CD14-positive monocyte (primary cell): ENCODE measurements at regions not wholly inside any gene's neighbourhood (a gene's known extent, or its start where the extent isn't known, plus 50 kb on each side); places are given as distances from the start of the nearest gene placed in this dataset.

Source experiments
- DNase-seq, 3 donors: peaks; one replicate each; pipeline ENCODE4 v3.0.0-alpha.2; 2011 to 2022
- H2AFZ ChIP-seq: 2 replicates; pipeline ENCODE4 v1.6.0; 2012; ENCODE audit warnings: mild to moderate bottlenecking, low read depth, low read length, inconsistent platforms; ENCODE audit not compliant: insufficient read depth, poor library complexity, severe bottlenecking
- H3K27ac ChIP-seq, 2 donors: 1 replicate in 1 of 2; 2 replicates in 1 of 2; pipeline ENCODE4 v1.5.1; 2012 to 2013; ENCODE audit warnings: low read length in 2 of 2, control low read depth in 1 of 2, inconsistent platforms in 1 of 2, low read depth in 1 of 2, mild to moderate bottlenecking in 1 of 2
- H3K27me3 ChIP-seq, 2 donors: one replicate each; pipeline versions ENCODE4 v1.6.0 to v1.6.1; 2011 to 2013; ENCODE audit warnings: low read length in 2 of 2; ENCODE audit not compliant: control insufficient read depth in 2 of 2, insufficient read depth in 2 of 2
- H3K36me3 ChIP-seq, 2 donors: replicated peaks in 1 of 2; 1 replicate in 1 of 2; 2 replicates in 1 of 2; pipeline versions ENCODE4 v1.5.1 to v1.6.1; 2012 to 2013; ENCODE audit warnings: low read length in 2 of 2, control low read depth in 1 of 2, inconsistent platforms in 1 of 2, mild to moderate bottlenecking in 1 of 2; ENCODE audit not compliant: insufficient read depth in 2 of 2, control insufficient read depth in 1 of 2
- H3K4me1 ChIP-seq, 2 donors: 1 replicate in 1 of 2; 2 replicates in 1 of 2; pipeline versions ENCODE4 v1.5.1 to v1.6.1; 2012 to 2013; ENCODE audit warnings: low read length in 2 of 2, control low read depth in 1 of 2, inconsistent platforms in 1 of 2, mild to moderate bottlenecking in 1 of 2, moderate library complexity in 1 of 2; ENCODE audit not compliant: insufficient read depth in 2 of 2, control insufficient read depth in 1 of 2
- H3K4me2 ChIP-seq: replicated peaks from 2 replicates; pipeline ENCODE3; 2012; ENCODE audit warnings: low read length, moderate library complexity, mild to moderate bottlenecking; ENCODE audit not compliant: poor library complexity, severe bottlenecking; ENCODE audit errors: extremely low read depth
- H3K4me3 ChIP-seq, 3 experiments: fragments of 200-600 bp in 1 of 3; sonication (generic) in 1 of 3; replicated peaks in 1 of 3; 1 replicate in 2 of 3; 2 replicates in 1 of 3; pipeline ENCODE4 v1.5.1; 2011 to 2013; ENCODE audit warnings: low read length in 3 of 3, mild to moderate bottlenecking in 3 of 3, control low read depth in 2 of 3, low read depth in 2 of 3, inconsistent platforms in 1 of 3, moderate library complexity in 1 of 3
- H3K79me2 ChIP-seq: 2 replicates; pipeline ENCODE4 v1.6.0; 2012; ENCODE audit warnings: mild to moderate bottlenecking, control low read depth, inconsistent platforms, low read length, moderate library complexity; ENCODE audit not compliant: insufficient read depth
- H3K9ac ChIP-seq: 2 replicates; pipeline ENCODE4 v1.6.0; 2017; ENCODE audit warnings: low read length, mild to moderate bottlenecking; ENCODE audit not compliant: insufficient read depth, poor library complexity, severe bottlenecking
- H3K9me3 ChIP-seq, 2 donors: replicated peaks in 1 of 2; 1 replicate in 1 of 2; 2 replicates in 1 of 2; pipeline versions ENCODE4 v1.5.1 to v1.6.1; 2012 to 2013; ENCODE audit warnings: low read length in 2 of 2, control low read depth in 1 of 2; ENCODE audit not compliant: control insufficient read depth in 1 of 2, insufficient read depth in 1 of 2
- H4K20me1 ChIP-seq: 2 replicates; pipeline ENCODE4 v1.6.0; 2012; ENCODE audit warnings: mild to moderate bottlenecking, low read length, control low read depth, moderate library complexity; ENCODE audit not compliant: insufficient read depth
- H3K27ac Mint-ChIP-seq, 7 donors: one replicate each; pipeline ENCODE4 v1.8.0; 2020; ENCODE audit warnings: mild to moderate bottlenecking in 7 of 7, mixed read lengths in 7 of 7, moderate library complexity in 6 of 7, inconsistent platforms in 2 of 7
- H3K27me3 Mint-ChIP-seq, 3 donors: one replicate each; pipeline ENCODE4 v1.8.0; 2021 to 2022; ENCODE audit warnings: low read depth in 3 of 3, mild to moderate bottlenecking in 3 of 3, mixed read lengths in 3 of 3, moderate library complexity in 3 of 3, inconsistent platforms in 1 of 3
- H3K36me3 Mint-ChIP-seq, 2 donors: one replicate each; pipeline ENCODE4 v1.8.0; 2020; ENCODE audit warnings: mixed read lengths in 2 of 2, inconsistent platforms in 1 of 2, mild to moderate bottlenecking in 1 of 2
- H3K4me1 Mint-ChIP-seq: one replicate; pipeline ENCODE4 v1.8.0; 2020; ENCODE audit warnings: mild to moderate bottlenecking, mixed read lengths
- H3K4me3 Mint-ChIP-seq, 2 donors: one replicate each; pipeline ENCODE4 v1.8.0; 2020; ENCODE audit warnings: mild to moderate bottlenecking in 2 of 2, mixed read lengths in 2 of 2, moderate library complexity in 1 of 2
- H3K9me3 Mint-ChIP-seq, 7 donors: one replicate each; pipeline ENCODE4 v1.8.0; 2020 to 2022; ENCODE audit warnings: mixed read lengths in 7 of 7, mild to moderate bottlenecking in 6 of 7, moderate library complexity in 6 of 7, inconsistent platforms in 2 of 7
- WGBS: methylation state at CpG from one replicate; pipeline ENCODE4 v1.1.5; 2013; ENCODE audit warnings: missing lambda C conversion rate; ENCODE audit not compliant: insufficient coverage; 5-methylcytosine and 5-hydroxymethylcytosine counted together
- intact Hi-C, 2 donors: fragments of 100-400 bp; cut with micrococcal nuclease; formaldehyde crosslinking; loops; one replicate each; pipeline versions ENCODE4 v1.15.0 to v1.15.1; 2023
- TF ChIP-seq, protein P1 (sequence below): fragments of 200-600 bp; IDR thresholded peaks from one replicate; pipeline ENCODE4 v1.8.0; 2022; ENCODE audit warnings: antibody characterized with exemption, mild to moderate bottlenecking

DNA sequence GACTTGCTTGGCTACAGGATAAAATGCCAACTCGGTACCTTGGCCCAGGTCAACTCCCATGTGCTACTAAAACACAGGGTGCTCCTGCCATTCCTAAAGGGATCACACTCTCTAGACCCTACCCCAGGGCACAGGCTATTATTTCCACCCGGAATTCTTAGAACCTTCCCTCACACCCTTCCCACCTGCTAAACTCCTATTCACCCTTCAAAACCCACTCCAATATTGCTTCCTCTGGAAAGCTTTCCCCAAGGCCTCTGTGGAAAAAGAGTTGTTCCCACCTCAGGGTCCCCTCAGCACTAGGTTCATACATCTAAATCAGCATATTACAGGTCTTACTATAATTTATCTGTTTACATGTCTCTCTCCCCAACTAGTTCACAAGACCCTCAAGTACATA lies 75.0 kb upstream of the TANC1 start:
- H3K27ac Mint-ChIP-seq: no peak overlapping the region
- TF ChIP-seq, protein P1, sequence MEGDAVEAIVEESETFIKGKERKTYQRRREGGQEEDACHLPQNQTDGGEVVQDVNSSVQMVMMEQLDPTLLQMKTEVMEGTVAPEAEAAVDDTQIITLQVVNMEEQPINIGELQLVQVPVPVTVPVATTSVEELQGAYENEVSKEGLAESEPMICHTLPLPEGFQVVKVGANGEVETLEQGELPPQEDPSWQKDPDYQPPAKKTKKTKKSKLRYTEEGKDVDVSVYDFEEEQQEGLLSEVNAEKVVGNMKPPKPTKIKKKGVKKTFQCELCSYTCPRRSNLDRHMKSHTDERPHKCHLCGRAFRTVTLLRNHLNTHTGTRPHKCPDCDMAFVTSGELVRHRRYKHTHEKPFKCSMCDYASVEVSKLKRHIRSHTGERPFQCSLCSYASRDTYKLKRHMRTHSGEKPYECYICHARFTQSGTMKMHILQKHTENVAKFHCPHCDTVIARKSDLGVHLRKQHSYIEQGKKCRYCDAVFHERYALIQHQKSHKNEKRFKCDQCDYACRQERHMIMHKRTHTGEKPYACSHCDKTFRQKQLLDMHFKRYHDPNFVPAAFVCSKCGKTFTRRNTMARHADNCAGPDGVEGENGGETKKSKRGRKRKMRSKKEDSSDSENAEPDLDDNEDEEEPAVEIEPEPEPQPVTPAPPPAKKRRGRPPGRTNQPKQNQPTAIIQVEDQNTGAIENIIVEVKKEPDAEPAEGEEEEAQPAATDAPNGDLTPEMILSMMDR: no peak
- no peak overlapping the region for H3K4me3 ChIP-seq
- no peaks in the 10 kb centered on the region for H3K27me3 ChIP-seq
- no peaks in the 10 kb centered on the region for H3K4me1 ChIP-seq
- no peak overlapping the region for H3K4me3 Mint-ChIP-seq
- no peaks in the 10 kb centered on the region for H3K79me2 ChIP-seq
- no peaks in the 10 kb centered on the region for H3K9me3 ChIP-seq
- intact Hi-C loops: no loop called here
- no peaks in the 10 kb centered on the region for H4K20me1 ChIP-seq
- H3K27me3 Mint-ChIP-seq: peaks cover 0 to 4% (median 4%) of the 10 kb centered on the region in 3 donors
- H3K4me1 Mint-ChIP-seq: no peaks in the 10 kb centered on the region
- no peak overlapping the region for H2AFZ ChIP-seq
- DNase-seq: no peak
- no peaks in the 10 kb centered on the region for H3K36me3 ChIP-seq
- no peak overlapping the region for H3K9ac ChIP-seq
- H3K36me3 Mint-ChIP-seq: no peaks in the 10 kb centered on the region
- H3K9me3 Mint-ChIP-seq: no peaks in the 10 kb centered on the region
- H3K27ac ChIP-seq: no peak overlapping the region
- H3K4me2 ChIP-seq: no peak overlapping the region
- WGBS: 96% methylated on average over 2 of the region's 2 CpGs

DNA sequence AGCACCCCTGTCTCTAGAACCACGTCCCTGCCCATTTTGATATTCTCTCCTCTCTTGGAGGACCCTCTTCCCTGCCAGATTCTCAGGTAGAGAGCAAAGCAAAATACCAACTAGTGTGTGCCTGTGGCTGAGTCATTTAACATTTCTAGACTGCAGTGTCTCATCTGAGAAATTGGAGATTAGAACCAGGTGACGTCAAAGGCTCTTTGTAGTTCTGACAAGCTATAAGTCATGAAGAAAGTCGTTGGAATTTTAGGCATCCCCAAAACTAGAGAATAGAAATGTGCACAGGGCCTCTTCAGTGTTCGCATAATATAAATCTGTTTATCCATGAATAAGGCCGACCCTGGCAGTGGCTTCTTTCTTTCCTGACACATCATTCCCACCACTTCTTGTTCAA lies 74.4 kb upstream of the TANC1 start:
- no peak overlapping the region for H2AFZ ChIP-seq
- intact Hi-C loops: no loop called here
- no peaks in the 10 kb centered on the region for H4K20me1 ChIP-seq
- no peak overlapping the region for H3K4me2 ChIP-seq
- Mint-ChIP-seq H3K36me3 (no peaks in the 10 kb centered on the region), H3K27ac (peak overlapping the region in 1 of 7 donors; percentile 26), H3K9me3 (no peaks in the 10 kb centered on the region), H3K4me1 (no peaks in the 10 kb centered on the region), H3K27me3 (peaks cover 0 to 4% (median 4%) of the 10 kb centered on the region in 3 donors), H3K4me3 (no peak overlapping the region)
- no peak overlapping the region for H3K4me3 ChIP-seq
- H3K9me3 ChIP-seq: no peaks in the 10 kb centered on the region
- H3K27ac ChIP-seq: no peak overlapping the region
- no peaks in the 10 kb centered on the region for H3K36me3 ChIP-seq
- no peak for DNase-seq
- H3K27me3 ChIP-seq: no peaks in the 10 kb centered on the region
- H3K79me2 ChIP-seq: no peaks in the 10 kb centered on the region
- H3K9ac ChIP-seq: no peak overlapping the region
- 83% methylated on average over 2 of the region's 5 CpGs for WGBS
- H3K4me1 ChIP-seq: no peaks in the 10 kb centered on the region
- TF ChIP-seq, protein P1: no peak
